H9 (cell line): ENCODE measurements at regions not wholly inside any gene's neighbourhood (a gene's known extent, or its start where the extent isn't known, plus 50 kb on each side); places are given as distances from the start of the nearest gene placed in this dataset.

ENCODE experiments used
- DNase-seq: peaks from one replicate; pipeline ENCODE4 v3.0.0-alpha.2; 2017
- H2AFZ ChIP-seq: one replicate; pipeline ENCODE4 v1.6.1; 2013; ENCODE audit warnings: mild to moderate bottlenecking, low read length, control low read depth, moderate library complexity
- H2AK5ac ChIP-seq: 2 replicates; pipeline ENCODE4 v1.6.1; 2013; ENCODE audit warnings: low read length, control low read depth, mixed read lengths; ENCODE audit not compliant: insufficient read length
- H2BK120ac ChIP-seq: one replicate; pipeline ENCODE4 v1.6.1; 2013; ENCODE audit warnings: low read depth, mild to moderate bottlenecking, low read length, control low read depth, inconsistent platforms; ENCODE audit not compliant: poor library complexity, severe bottlenecking
- H2BK12ac ChIP-seq: 2 replicates; pipeline ENCODE4 v1.6.1; 2013; ENCODE audit warnings: low read length, control low read depth, mixed read lengths, low read depth; ENCODE audit not compliant: insufficient read length
- H2BK15ac ChIP-seq: 2 replicates; pipeline ENCODE4 v1.6.1; 2013; ENCODE audit warnings: low read depth, low read length, control low read depth
- H2BK20ac ChIP-seq: one replicate; pipeline ENCODE4 v1.6.1; 2013; ENCODE audit warnings: low read depth, mild to moderate bottlenecking, low read length, control low read depth, inconsistent platforms; ENCODE audit not compliant: poor library complexity, severe bottlenecking
- H2BK5ac ChIP-seq: 2 replicates; pipeline ENCODE4 v1.6.1; 2013; ENCODE audit warnings: low read length, control low read depth, mixed read lengths; ENCODE audit not compliant: insufficient read length
- H3K14ac ChIP-seq: 2 replicates; pipeline ENCODE4 v1.6.1; 2013; ENCODE audit warnings: low read length, control low read depth; ENCODE audit not compliant: insufficient read depth
- H3K18ac ChIP-seq: 2 replicates; pipeline ENCODE4 v1.6.1; 2013; ENCODE audit warnings: low read depth, mild to moderate bottlenecking, mixed read lengths, low read length, control low read depth; ENCODE audit not compliant: insufficient read length
- H3K23ac ChIP-seq: 2 replicates; pipeline ENCODE4 v1.6.1; 2013; ENCODE audit warnings: low read length, control low read depth, mixed read lengths, low read depth; ENCODE audit not compliant: insufficient read length
- H3K23me2 ChIP-seq: 2 replicates; pipeline ENCODE4 v1.6.1; 2013; ENCODE audit warnings: low read depth, mild to moderate bottlenecking, mixed read lengths, low read length, control low read depth; ENCODE audit not compliant: insufficient read length, poor library complexity, severe bottlenecking
- H3K27ac ChIP-seq: 2 replicates; pipeline ENCODE4 v1.5.1; 2013; ENCODE audit warnings: low read length, control low read depth, mixed read lengths, low read depth; ENCODE audit not compliant: insufficient read length
- H3K27me3 ChIP-seq: 2 replicates; pipeline ENCODE4 v1.6.1; 2013; ENCODE audit warnings: low read length, control low read depth, inconsistent platforms; ENCODE audit not compliant: insufficient read depth
- H3K4ac ChIP-seq: 2 replicates; pipeline ENCODE4 v1.6.1; 2013; ENCODE audit warnings: low read depth, mild to moderate bottlenecking, control low read depth, inconsistent platforms, low read length, moderate library complexity
- H3K4me1 ChIP-seq: 2 replicates; pipeline ENCODE4 v1.6.1; 2013; ENCODE audit warnings: low read length, control low read depth, inconsistent platforms; ENCODE audit not compliant: insufficient read depth
- H3K4me2 ChIP-seq: 2 replicates; pipeline ENCODE4 v1.6.1; 2013; ENCODE audit warnings: low read length, control low read depth, mixed read lengths; ENCODE audit not compliant: insufficient read length, insufficient read depth
- H3K56ac ChIP-seq: 2 replicates; pipeline ENCODE4 v1.6.1; 2013; ENCODE audit warnings: low read depth, mild to moderate bottlenecking, mixed read lengths, low read length, control low read depth; ENCODE audit not compliant: insufficient read length
- H3K79me1 ChIP-seq: 2 replicates; pipeline ENCODE4 v1.6.1; 2013; ENCODE audit warnings: low read depth, mild to moderate bottlenecking, moderate library complexity, low read length, control low read depth, inconsistent platforms; ENCODE audit not compliant: insufficient read depth, poor library complexity, severe bottlenecking
- H3K79me2 ChIP-seq: 2 replicates; pipeline ENCODE4 v1.6.1; 2013; ENCODE audit warnings: low read length, control low read depth, inconsistent platforms; ENCODE audit not compliant: insufficient read depth
- H3K9ac ChIP-seq: 2 replicates; pipeline ENCODE4 v1.6.1; 2013; ENCODE audit warnings: low read length, control low read depth, mixed read lengths; ENCODE audit not compliant: insufficient read length; ENCODE audit errors: extremely low read depth
- H3K9me3 ChIP-seq: one replicate; pipeline ENCODE4 v1.6.1; 2013; ENCODE audit warnings: low read depth, low read length, inconsistent platforms; ENCODE audit not compliant: control insufficient read depth
- H3T11ph ChIP-seq: one replicate; pipeline ENCODE4 v1.6.1; 2013; ENCODE audit warnings: mild to moderate bottlenecking, low read length, control low read depth, inconsistent platforms
- H4K20me1 ChIP-seq: one replicate; pipeline ENCODE4 v1.6.1; 2013; ENCODE audit not compliant: control insufficient read depth, insufficient read length, insufficient read depth
- H4K5ac ChIP-seq: 2 replicates; pipeline ENCODE4 v1.6.1; 2013; ENCODE audit warnings: low read depth, mild to moderate bottlenecking, mixed read lengths, low read length, control low read depth; ENCODE audit not compliant: insufficient read length
- H4K8ac ChIP-seq: replicated peaks from 2 replicates; pipeline ENCODE4 v1.6.1; 2013; ENCODE audit warnings: low read length, control low read depth, mixed read lengths, low read depth; ENCODE audit not compliant: insufficient read length
- H4K91ac ChIP-seq: 2 replicates; pipeline ENCODE4 v1.6.1; 2013; ENCODE audit warnings: low read depth, mild to moderate bottlenecking, moderate library complexity, mixed read lengths, low read length, control low read depth; ENCODE audit not compliant: insufficient read length
- H3K27ac Mint-ChIP-seq, 3 experiments: 2 replicates in 2 of 3; 3 replicates in 1 of 3; pipeline ENCODE4 v1.8.0; 2020 to 2021; ENCODE audit warnings: mixed read lengths in 3 of 3, mild to moderate bottlenecking in 1 of 3, moderate library complexity in 1 of 3
- H3K27me3 Mint-ChIP-seq: 2 replicates; pipeline ENCODE4 v1.8.0; 2021; ENCODE audit warnings: low read depth, mild to moderate bottlenecking, moderate library complexity, mixed read lengths
- H3K36me3 Mint-ChIP-seq, 3 experiments: 2 replicates in 2 of 3; 3 replicates in 1 of 3; pipeline ENCODE4 v1.8.0; 2020 to 2021; ENCODE audit warnings: low read depth in 3 of 3, mixed read lengths in 3 of 3; ENCODE audit not compliant: insufficient read depth in 1 of 3
- H3K4me1 Mint-ChIP-seq, 2 experiments: 2 replicates each; pipeline ENCODE4 v1.8.0; 2020; ENCODE audit warnings: mixed read lengths in 2 of 2
- H3K4me3 Mint-ChIP-seq, 2 experiments: 2 replicates in 1 of 2; 3 replicates in 1 of 2; pipeline ENCODE4 v1.8.0; 2020 to 2021; ENCODE audit warnings: mild to moderate bottlenecking in 2 of 2, mixed read lengths in 2 of 2, moderate library complexity in 1 of 2
- H3K9me3 Mint-ChIP-seq, 2 experiments: 2 replicates in 1 of 2; 3 replicates in 1 of 2; pipeline ENCODE4 v1.8.0; 2020; ENCODE audit warnings: mild to moderate bottlenecking in 2 of 2, mixed read lengths in 2 of 2, moderate library complexity in 1 of 2
- TF ChIP-seq, protein P1 (sequence below): fragments of 200-600 bp; sonication (generic); conservative IDR thresholded peaks from 3 replicates; pipeline ENCODE4 v1.8.0; 2021; ENCODE audit warnings: antibody characterized with exemption, mild to moderate bottlenecking

DNA sequence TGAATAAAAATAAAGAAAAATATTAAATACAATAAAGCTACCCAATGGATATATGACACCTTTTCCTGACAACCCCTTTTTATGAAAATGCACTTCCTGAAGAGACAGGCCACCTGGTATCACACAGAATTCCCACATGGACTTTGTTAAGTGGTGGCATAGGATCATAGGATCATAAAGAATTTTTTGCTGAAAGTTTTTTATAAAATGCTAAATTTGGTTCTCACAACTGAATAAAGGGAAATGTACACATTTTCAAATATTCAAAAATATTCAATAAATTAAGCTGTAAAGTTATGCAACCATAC, 102.5 kb upstream of the ROBO1 start:
- Histone ChIP-seq H3K4me1 (no peaks in the 10 kb centered on the region), H4K20me1 (no peaks in the 10 kb centered on the region), H3T11ph (no peak overlapping the region), H4K91ac (no peak overlapping the region), H3K79me1 (no peaks in the 10 kb centered on the region), H2AFZ (no peak overlapping the region), H3K4ac (no peak overlapping the region), H3K23me2 (no peaks in the 10 kb centered on the region), H2BK20ac (no peak overlapping the region), H3K27ac (no peak overlapping the region), H3K14ac (no peak overlapping the region), H4K8ac (no peak overlapping the region), H3K56ac (no peak overlapping the region), H3K9ac (no peak overlapping the region), H3K23ac (no peak overlapping the region), H2AK5ac (no peak overlapping the region), H2BK15ac (no peak overlapping the region), H3K79me2 (no peaks in the 10 kb centered on the region), H2BK12ac (no peak overlapping the region), H2BK120ac (no peak overlapping the region), H4K5ac (no peak overlapping the region), H3K18ac (no peak overlapping the region), H2BK5ac (no peak overlapping the region), H3K4me2 (no peak overlapping the region), H3K27me3 (no peaks in the 10 kb centered on the region), H3K9me3 (no peaks in the 10 kb centered on the region)
- Mint-ChIP-seq H3K4me1 (peaks cover 4% of the 10 kb centered on the region in 2 experiments; a peak in 2 of 4 replicates), H3K9me3 (no peaks in the 10 kb centered on the region), H3K27me3 (no peaks in the 10 kb centered on the region), H3K36me3 (no peaks in the 10 kb centered on the region), H3K4me3 (no peak overlapping the region), H3K27ac (no peak overlapping the region)
- TF ChIP-seq, protein P1, sequence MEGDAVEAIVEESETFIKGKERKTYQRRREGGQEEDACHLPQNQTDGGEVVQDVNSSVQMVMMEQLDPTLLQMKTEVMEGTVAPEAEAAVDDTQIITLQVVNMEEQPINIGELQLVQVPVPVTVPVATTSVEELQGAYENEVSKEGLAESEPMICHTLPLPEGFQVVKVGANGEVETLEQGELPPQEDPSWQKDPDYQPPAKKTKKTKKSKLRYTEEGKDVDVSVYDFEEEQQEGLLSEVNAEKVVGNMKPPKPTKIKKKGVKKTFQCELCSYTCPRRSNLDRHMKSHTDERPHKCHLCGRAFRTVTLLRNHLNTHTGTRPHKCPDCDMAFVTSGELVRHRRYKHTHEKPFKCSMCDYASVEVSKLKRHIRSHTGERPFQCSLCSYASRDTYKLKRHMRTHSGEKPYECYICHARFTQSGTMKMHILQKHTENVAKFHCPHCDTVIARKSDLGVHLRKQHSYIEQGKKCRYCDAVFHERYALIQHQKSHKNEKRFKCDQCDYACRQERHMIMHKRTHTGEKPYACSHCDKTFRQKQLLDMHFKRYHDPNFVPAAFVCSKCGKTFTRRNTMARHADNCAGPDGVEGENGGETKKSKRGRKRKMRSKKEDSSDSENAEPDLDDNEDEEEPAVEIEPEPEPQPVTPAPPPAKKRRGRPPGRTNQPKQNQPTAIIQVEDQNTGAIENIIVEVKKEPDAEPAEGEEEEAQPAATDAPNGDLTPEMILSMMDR, result no peak
- DNase-seq, result no peak
